Frontal cortex (tissue), 1 donor: ENCODE measurements at regions not wholly inside any gene's neighbourhood (a gene's known extent, or its start where the extent isn't known, plus 50 kb on each side); places are given as distances from the start of the nearest gene placed in this dataset. TPM values are rescaled to one million over a fixed set of nuclear protein-coding genes. Genes with fewer than 3 reads are reported as not detected.

Source experiments
- small RNA-seq: library from RNA; depleted of rRNA; stranded (forward); fragments of <200 nt; gene quantifications from one replicate; pipeline ENCODE3, GENCODE V24; 2014

Small RNA genes in the stretch of these regions (small RNA-seq; reads per million reads assigned to genes)
- gene AC087258.2, result not detected
